ENCODE measurements at regions not wholly inside any gene's neighbourhood (a gene's known extent, or its start where the extent isn't known, plus 50 kb on each side); places are given as distances from the start of the nearest gene placed in this dataset.

GRCh38 chr2:18047213-18047611 lies 168.7 kb downstream of the KCNS3 start:
- FAIRE-seq (no peak), DNase-seq (ENCODE audit: low read depth in 1 of 2, low spot score in 1 of 2) (no peak), ATAC-seq (no peak)
- Histone ChIP-seq H3K4me3 (no peak overlapping the region), H3K27ac (no peak overlapping the region), H3K4me2 (no peak overlapping the region), H3K4me1 (no peaks in the 10 kb centered on the region), H3K9me3 (no peaks in the 10 kb centered on the region)
- ChIA-PET CTCF (interaction anchor here (1.0 kb wide), 1 partner anchor 29 kb away, joined by 5 read pairs; no protein-coding TSS in a partner anchor), POLR2A (no interaction called here)
- WGBS (ENCODE audit: missing lambda C conversion rate): 21% methylated on average over 4 of the region's 4 CpGs
- TF ChIP-seq GATA3 (IDR thresholded peaks at IDR 0.05; ENCODE audit: borderline replicate concordance): no peak
- TF ChIP-seq MAX (IDR thresholded peaks at IDR 0.05): no peak
- no peak for TF ChIP-seq NR3C1 (IDR thresholded peaks at IDR 0.05)
- no peak for TF ChIP-seq MAZ (IDR thresholded peaks at IDR 0.05; ENCODE audit: borderline replicate concordance, low read depth, low read length)
- TF ChIP-seq SMC3 (IDR thresholded peaks at IDR 0.05): no peak
- no peak for TF ChIP-seq HES2 (IDR thresholded peaks at IDR 0.05)
- TF ChIP-seq HOXA7 (CRISPR knock-in tag; IDR thresholded peaks at IDR 0.05): no peak
- TF ChIP-seq MAFK (IDR thresholded peaks at IDR 0.05; ENCODE audit: partially characterized antibody): no peak
- no peak for TF ChIP-seq NFE2L2 (conservative IDR thresholded peaks at IDR 0.05; ENCODE audit: low read length)
- TF ChIP-seq ATOH8 (CRISPR knock-in tag; IDR thresholded peaks at IDR 0.05; ENCODE audit: low read depth): no peak

GRCh38 chr2:18046558-18047212 lies 168.2 kb downstream of the KCNS3 start:
- ChIA-PET CTCF (interaction anchor here (1.0 kb wide), 1 partner anchor 29 kb away, joined by 5 read pairs; no protein-coding TSS in a partner anchor), POLR2A (no interaction called here)
- WGBS (ENCODE audit: missing lambda C conversion rate): 21% methylated on average over 3 of the region's 3 CpGs
- ATAC-seq (no peak), DNase-seq (ENCODE audit: low read depth in 1 of 2, low spot score in 1 of 2) (no peak), FAIRE-seq (no peak)
- no peaks in the 10 kb centered on the region for H3K9me3 ChIP-seq
- no peak overlapping the region for H3K27ac ChIP-seq
- no peak overlapping the region for H3K4me3 ChIP-seq
- H3K4me2 ChIP-seq: no peak overlapping the region
- TF ChIP-seq SREBF2 (IDR thresholded peaks at IDR 0.05) (no peak), MYC (IDR thresholded peaks at IDR 0.05; ENCODE audit: borderline replicate concordance, low read length) (no peak), CEBPB (IDR thresholded peaks at IDR 0.05) (no peak), CHD2 (IDR thresholded peaks at IDR 0.05; ENCODE audit: low read length, partially characterized antibody) (no peak), USF2 (IDR thresholded peaks at IDR 0.05) (no peak), KDM1A (IDR thresholded peaks at IDR 0.05; ENCODE audit: low read depth) (no peak), MAFK (IDR thresholded peaks at IDR 0.05; ENCODE audit: partially characterized antibody) (no peak), BCL3 (IDR thresholded peaks at IDR 0.05) (no peak), NFE2L2 (conservative IDR thresholded peaks at IDR 0.05; ENCODE audit: low read length) (no peak), EHMT2 (IDR thresholded peaks at IDR 0.05; ENCODE audit: low read depth) (no peak), RARB (CRISPR knock-in tag; IDR thresholded peaks at IDR 0.05) (no peak), MAZ (IDR thresholded peaks at IDR 0.05; ENCODE audit: borderline replicate concordance, low read depth, low read length) (no peak), KDM5A (IDR thresholded peaks at IDR 0.05) (no peak), BHLHE40 (IDR thresholded peaks at IDR 0.05; ENCODE audit: low read depth, low read length) (no peak), MAX (IDR thresholded peaks at IDR 0.05) (no peak)
- no peaks in the 10 kb centered on the region for H3K4me1 ChIP-seq
